CD4-positive, alpha-beta T cell (primary cell): ENCODE measurements at regions not wholly inside any gene's neighbourhood (a gene's known extent, or its start where the extent isn't known, plus 50 kb on each side); places are given as distances from the start of the nearest gene placed in this dataset.

Experiments
- ATAC-seq: fragments of 200-7000 bp; cut with Tn5 transposase; one replicate; pipeline ENCODE4 v1.10.0; 2022; ENCODE audit warnings: mild to moderate bottlenecking; ENCODE audit not compliant: poor library complexity
- CTCF ChIA-PET: fragments of 350-600 bp; sonication (Branson Sonifier 250); formaldehyde crosslinking; loops from one replicate; lab custom pipeline; 2021; ENCODE audit warnings: antibody characterized with exemption, inconsistent platforms; lab: Charles Lee
- POLR2A ChIA-PET: fragments of 350-600 bp; sonication (Branson Sonifier 250); formaldehyde crosslinking; loops from one replicate; lab custom pipeline; 2021; ENCODE audit warnings: antibody characterized with exemption, inconsistent platforms; lab: Charles Lee
- DNase-seq, 14 experiments: peaks; one replicate each; pipeline ENCODE4 v3.0.0-alpha.2; 2013 to 2020; ENCODE audit warnings: mixed read lengths in 2 of 14
- H3K27ac ChIP-seq, 2 donors: one replicate each; pipeline versions ENCODE4 v1.5.1 to v1.7.0; 2013; ENCODE audit warnings: low read length in 2 of 2, low read depth in 1 of 2, mild to moderate bottlenecking in 1 of 2
- H3K27me3 ChIP-seq, 2 experiments: 1 replicate in 1 of 2; 2 replicates in 1 of 2; pipeline versions ENCODE4 v1.6.1 to v1.7.0; 2013; ENCODE audit warnings: low read length in 2 of 2, control low read depth in 1 of 2, mild to moderate bottlenecking in 1 of 2, moderate library complexity in 1 of 2; ENCODE audit not compliant: insufficient read depth in 2 of 2, control insufficient read depth in 1 of 2
- H3K36me3 ChIP-seq: one replicate; pipeline ENCODE4 v1.6.1; 2013; ENCODE audit warnings: low read length, control low read depth; ENCODE audit not compliant: insufficient read depth
- H3K4me1 ChIP-seq: one replicate; pipeline ENCODE4 v1.6.1; 2013; ENCODE audit warnings: low read length, control low read depth; ENCODE audit not compliant: insufficient read depth
- H3K4me3 ChIP-seq: one replicate; pipeline ENCODE4 v1.5.1; 2013; ENCODE audit warnings: mild to moderate bottlenecking, low read length, moderate library complexity
- H3K9me3 ChIP-seq, 2 experiments: 1 replicate in 1 of 2; 2 replicates in 1 of 2; pipeline versions ENCODE4 v1.6.1 to v1.7.0; 2013; ENCODE audit warnings: low read length in 2 of 2, mild to moderate bottlenecking in 2 of 2, control low read depth in 1 of 2, moderate library complexity in 1 of 2; ENCODE audit not compliant: control insufficient read depth in 1 of 2, insufficient read depth in 1 of 2
- H3K27ac Mint-ChIP-seq: one replicate; pipeline ENCODE4 v1.8.0; 2020; ENCODE audit warnings: mixed read lengths
- H3K27me3 Mint-ChIP-seq: one replicate; pipeline ENCODE4 v1.8.0; 2021; ENCODE audit warnings: mixed read lengths
- H3K36me3 Mint-ChIP-seq: one replicate; pipeline ENCODE4 v1.8.0; 2021; ENCODE audit warnings: low read depth, mixed read lengths
- H3K4me1 Mint-ChIP-seq: one replicate; pipeline ENCODE4 v1.8.0; 2021; ENCODE audit warnings: low read depth, mixed read lengths
- H3K4me3 Mint-ChIP-seq: one replicate; pipeline ENCODE4 v1.8.0; 2020; ENCODE audit warnings: mild to moderate bottlenecking, mixed read lengths
- H3K9me3 Mint-ChIP-seq: one replicate; pipeline ENCODE4 v1.8.0; 2020; ENCODE audit warnings: mixed read lengths
- intact Hi-C, 2 experiments: fragments of 100-400 bp; cut with DNase I in 1 of 2; cut with micrococcal nuclease in 1 of 2; formaldehyde crosslinking; loops; one replicate each; pipeline versions ENCODE4 v1.15.1 to v1.9.0; 2023 to 2025; cut with DNase I, micrococcal nuclease
- TF ChIP-seq, protein P1 (sequence below): fragments of 200-600 bp; IDR thresholded peaks from one replicate; pipeline ENCODE4 v1.8.0; 2022; ENCODE audit warnings: antibody characterized with exemption, mild to moderate bottlenecking

DNA sequence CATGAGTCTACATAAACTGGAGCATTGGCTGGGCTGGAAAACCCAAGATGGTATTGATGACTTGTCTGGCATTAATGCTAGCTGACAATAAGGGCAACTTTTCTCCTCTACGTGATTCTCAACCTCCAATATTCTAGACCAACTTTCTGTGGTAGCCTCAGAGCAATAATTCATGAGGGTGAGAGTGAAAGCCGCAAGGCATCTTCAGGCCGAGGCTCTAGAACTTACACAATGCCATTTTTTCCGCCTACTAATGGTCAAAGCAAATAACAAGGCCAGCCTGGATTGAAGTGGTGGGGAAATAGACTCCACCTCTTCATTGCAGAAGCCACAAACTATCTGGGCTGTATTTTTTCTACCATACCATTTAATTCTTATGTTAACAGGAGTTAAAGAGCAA, 267.4 kb downstream of the GABRG2 start:
- H3K4me1 Mint-ChIP-seq: no peaks in the 10 kb centered on the region
- POLR2A ChIA-PET: no interaction called here

DNA sequence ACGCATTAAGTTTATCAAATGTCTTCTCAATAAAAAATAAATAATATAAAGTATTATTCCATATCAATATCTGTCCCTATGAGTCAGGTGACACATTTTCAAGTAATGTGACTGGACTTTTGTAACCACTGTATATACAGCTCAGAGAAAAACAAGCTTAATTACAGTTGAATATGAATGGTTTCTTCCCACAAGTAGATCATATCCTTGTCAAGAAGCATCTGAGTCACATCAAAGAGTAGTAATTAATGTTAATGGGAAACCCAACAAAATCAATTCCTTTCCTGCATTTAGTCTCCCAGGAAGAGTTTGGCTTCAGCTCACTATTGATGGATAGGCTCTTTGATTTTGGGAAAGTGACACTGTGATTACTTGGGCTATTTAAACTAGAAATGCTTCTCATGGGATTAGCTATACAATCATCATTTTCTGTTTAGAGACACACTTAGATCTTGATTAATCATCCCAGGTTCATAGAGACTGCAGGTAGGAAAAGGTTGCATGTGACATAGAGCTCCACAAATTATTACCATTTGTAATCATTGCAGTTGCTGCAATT, 292.9 kb downstream of the GABRG2 start:
- Mint-ChIP-seq H3K27me3 (no peaks in the 10 kb centered on the region), H3K36me3 (no peaks in the 10 kb centered on the region), H3K9me3 (peaks cover 12% of the 10 kb centered on the region), H3K4me1 (no peaks in the 10 kb centered on the region), H3K27ac (no peak overlapping the region), H3K4me3 (no peak overlapping the region)
- ATAC-seq: no peak
- H3K9me3 ChIP-seq: peaks cover 0 to 13% of the 10 kb centered on the region in 2 experiments
- no peaks in the 10 kb centered on the region for H3K36me3 ChIP-seq
- H3K27me3 ChIP-seq: no peaks in the 10 kb centered on the region
- no peak overlapping the region for H3K27ac ChIP-seq
- no peaks in the 10 kb centered on the region for H3K4me1 ChIP-seq
- TF ChIP-seq, protein P1, sequence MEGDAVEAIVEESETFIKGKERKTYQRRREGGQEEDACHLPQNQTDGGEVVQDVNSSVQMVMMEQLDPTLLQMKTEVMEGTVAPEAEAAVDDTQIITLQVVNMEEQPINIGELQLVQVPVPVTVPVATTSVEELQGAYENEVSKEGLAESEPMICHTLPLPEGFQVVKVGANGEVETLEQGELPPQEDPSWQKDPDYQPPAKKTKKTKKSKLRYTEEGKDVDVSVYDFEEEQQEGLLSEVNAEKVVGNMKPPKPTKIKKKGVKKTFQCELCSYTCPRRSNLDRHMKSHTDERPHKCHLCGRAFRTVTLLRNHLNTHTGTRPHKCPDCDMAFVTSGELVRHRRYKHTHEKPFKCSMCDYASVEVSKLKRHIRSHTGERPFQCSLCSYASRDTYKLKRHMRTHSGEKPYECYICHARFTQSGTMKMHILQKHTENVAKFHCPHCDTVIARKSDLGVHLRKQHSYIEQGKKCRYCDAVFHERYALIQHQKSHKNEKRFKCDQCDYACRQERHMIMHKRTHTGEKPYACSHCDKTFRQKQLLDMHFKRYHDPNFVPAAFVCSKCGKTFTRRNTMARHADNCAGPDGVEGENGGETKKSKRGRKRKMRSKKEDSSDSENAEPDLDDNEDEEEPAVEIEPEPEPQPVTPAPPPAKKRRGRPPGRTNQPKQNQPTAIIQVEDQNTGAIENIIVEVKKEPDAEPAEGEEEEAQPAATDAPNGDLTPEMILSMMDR: no peak
- ChIA-PET CTCF (no interaction called here), POLR2A (no interaction called here)
- H3K4me3 ChIP-seq: no peak overlapping the region
- intact Hi-C loops: no loop called here
- no peak for DNase-seq

More for the DNA sequence above, 267.4 kb downstream of the GABRG2 start:
- CTCF ChIA-PET: no interaction called here
- Mint-ChIP-seq H3K4me3 (no peak overlapping the region), H3K27ac (no peak overlapping the region), H3K9me3 (peaks cover 6% of the 10 kb centered on the region), H3K36me3 (no peaks in the 10 kb centered on the region), H3K27me3 (no peaks in the 10 kb centered on the region)
- TF ChIP-seq, protein P1: no peak
- no peak for ATAC-seq
- no peaks in the 10 kb centered on the region for H3K4me1 ChIP-seq
- no peak overlapping the region for H3K27ac ChIP-seq
- no peaks in the 10 kb centered on the region for H3K36me3 ChIP-seq
- intact Hi-C loops: no loop called here
- no peaks in the 10 kb centered on the region for H3K9me3 ChIP-seq
- no peak for DNase-seq
- H3K27me3 ChIP-seq: no peaks in the 10 kb centered on the region
- H3K4me3 ChIP-seq: no peak overlapping the region

- DNase-seq: no peak
- ChIA-PET POLR2A (no interaction called here), CTCF (no interaction called here)
- Mint-ChIP-seq H3K27me3 (no peaks in the 10 kb centered on the region), H3K36me3 (no peaks in the 10 kb centered on the region), H3K4me1 (no peaks in the 10 kb centered on the region), H3K4me3 (no peak overlapping the region), H3K27ac (no peak overlapping the region), H3K9me3 (peaks cover 24% of the 10 kb centered on the region)
- intact Hi-C loops: no loop called here
- TF ChIP-seq, protein P1: no peak
- Histone ChIP-seq H3K27ac (no peak overlapping the region), H3K9me3 (peaks cover 6 to 10% of the 10 kb centered on the region in 2 experiments), H3K4me3 (no peak overlapping the region), H3K4me1 (no peaks in the 10 kb centered on the region), H3K27me3 (no peaks in the 10 kb centered on the region), H3K36me3 (no peaks in the 10 kb centered on the region)
- ATAC-seq: no peak
Measured at GRCh38 chr5:162372256-162372655, 304.7 kb downstream of the GABRG2 start.
